Peyer's patch (tissue), 4 donors: ENCODE measurements at regions not wholly inside any gene's neighbourhood (a gene's known extent, or its start where the extent isn't known, plus 50 kb on each side); places are given as distances from the start of the nearest gene placed in this dataset.

ENCODE experiments used
- POLR2A ChIP-seq, 2 donors: fragments of 450-650 bp; IDR thresholded peaks; one replicate each; pipeline ENCODE4 v1.5.1; 2017; ENCODE audit warnings: antibody characterized with exemption in 2 of 2, mild to moderate bottlenecking in 2 of 2, moderate library complexity in 2 of 2
- TF ChIP-seq, protein P1 (sequence below), 6 experiments: fragments of 450-650 bp in 4 of 6; fragments of 200-600 bp in 2 of 6; sonication (generic) in 1 of 6; IDR thresholded peaks; one replicate each; pipeline ENCODE4 v1.5.1; 2017 to 2019; ENCODE audit warnings: antibody characterized with exemption in 6 of 6, mild to moderate bottlenecking in 3 of 6, moderate library complexity in 1 of 6

- TF ChIP-seq, protein P1, sequence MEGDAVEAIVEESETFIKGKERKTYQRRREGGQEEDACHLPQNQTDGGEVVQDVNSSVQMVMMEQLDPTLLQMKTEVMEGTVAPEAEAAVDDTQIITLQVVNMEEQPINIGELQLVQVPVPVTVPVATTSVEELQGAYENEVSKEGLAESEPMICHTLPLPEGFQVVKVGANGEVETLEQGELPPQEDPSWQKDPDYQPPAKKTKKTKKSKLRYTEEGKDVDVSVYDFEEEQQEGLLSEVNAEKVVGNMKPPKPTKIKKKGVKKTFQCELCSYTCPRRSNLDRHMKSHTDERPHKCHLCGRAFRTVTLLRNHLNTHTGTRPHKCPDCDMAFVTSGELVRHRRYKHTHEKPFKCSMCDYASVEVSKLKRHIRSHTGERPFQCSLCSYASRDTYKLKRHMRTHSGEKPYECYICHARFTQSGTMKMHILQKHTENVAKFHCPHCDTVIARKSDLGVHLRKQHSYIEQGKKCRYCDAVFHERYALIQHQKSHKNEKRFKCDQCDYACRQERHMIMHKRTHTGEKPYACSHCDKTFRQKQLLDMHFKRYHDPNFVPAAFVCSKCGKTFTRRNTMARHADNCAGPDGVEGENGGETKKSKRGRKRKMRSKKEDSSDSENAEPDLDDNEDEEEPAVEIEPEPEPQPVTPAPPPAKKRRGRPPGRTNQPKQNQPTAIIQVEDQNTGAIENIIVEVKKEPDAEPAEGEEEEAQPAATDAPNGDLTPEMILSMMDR (IDR thresholded peaks at IDR 0.05) = no peak
- no peak for TF ChIP-seq POLR2A (IDR thresholded peaks at IDR 0.05)
Observed at GRCh38 chr10:84997870-84998269, 669.5 kb downstream of the CCSER2 start.
